AG09319 (cell line): ENCODE measurements at regions not wholly inside any gene's neighbourhood (a gene's known extent, or its start where the extent isn't known, plus 50 kb on each side); places are given as distances from the start of the nearest gene placed in this dataset.
A peak's percentile ranks its signal among the peaks of the same experiment; 100 is the strongest.

ENCODE experiments used
- DNase-seq: peaks from one replicate; pipeline ENCODE4 v3.0.0-alpha.2; 2010; ENCODE audit warnings: low read depth; ENCODE audit errors: extremely low read depth
- CTCF ChIP-seq: IDR thresholded peaks from 2 replicates; pipeline ENCODE4 v1.5.1; 2011; ENCODE audit warnings: low read depth, mild to moderate bottlenecking, inconsistent platforms, low read length, moderate library complexity

- TF ChIP-seq CTCF: no peak
- DNase-seq: no peak
Measured at GRCh38 chr10:78267598-78267997, 233.9 kb downstream of the RPS24 start.

GRCh38 chr10:78269060-78269459, 235.4 kb downstream of the RPS24 start:
- no peak for TF ChIP-seq CTCF
- no peak for DNase-seq

- TF ChIP-seq CTCF: no peak
Measured at GRCh38 chr10:78272329-78272728, 238.7 kb downstream of the RPS24 start.

DNA sequence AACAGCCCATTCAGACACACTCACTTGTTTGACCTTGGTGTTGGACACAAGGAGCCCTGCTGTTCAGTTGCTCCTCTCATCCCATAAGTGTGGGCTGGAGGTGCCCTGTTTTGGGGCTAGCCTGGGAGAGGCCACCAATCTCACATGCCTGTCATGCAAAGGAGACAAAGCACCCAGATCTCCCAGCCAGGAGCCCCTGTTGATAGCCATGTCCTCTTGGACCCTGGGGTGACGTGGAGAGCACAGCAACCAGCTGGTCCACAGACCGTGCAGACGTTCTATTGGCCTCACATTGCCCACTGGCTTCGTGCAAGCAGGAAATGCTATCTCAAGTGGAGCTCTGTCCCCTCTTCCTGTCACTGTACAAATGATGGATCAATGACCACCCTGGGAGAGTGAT, 240.8 kb downstream of the RPS24 start:
- TF ChIP-seq CTCF: no peak
- DNase-seq: no peak

More at GRCh38 chr10:78272329-78272728, 238.7 kb downstream of the RPS24 start:
- no peak for DNase-seq

GRCh38 chr10:78276139-78276538, 242.5 kb downstream of the RPS24 start:
- no peak for TF ChIP-seq CTCF
- DNase-seq: no peak

DNA sequence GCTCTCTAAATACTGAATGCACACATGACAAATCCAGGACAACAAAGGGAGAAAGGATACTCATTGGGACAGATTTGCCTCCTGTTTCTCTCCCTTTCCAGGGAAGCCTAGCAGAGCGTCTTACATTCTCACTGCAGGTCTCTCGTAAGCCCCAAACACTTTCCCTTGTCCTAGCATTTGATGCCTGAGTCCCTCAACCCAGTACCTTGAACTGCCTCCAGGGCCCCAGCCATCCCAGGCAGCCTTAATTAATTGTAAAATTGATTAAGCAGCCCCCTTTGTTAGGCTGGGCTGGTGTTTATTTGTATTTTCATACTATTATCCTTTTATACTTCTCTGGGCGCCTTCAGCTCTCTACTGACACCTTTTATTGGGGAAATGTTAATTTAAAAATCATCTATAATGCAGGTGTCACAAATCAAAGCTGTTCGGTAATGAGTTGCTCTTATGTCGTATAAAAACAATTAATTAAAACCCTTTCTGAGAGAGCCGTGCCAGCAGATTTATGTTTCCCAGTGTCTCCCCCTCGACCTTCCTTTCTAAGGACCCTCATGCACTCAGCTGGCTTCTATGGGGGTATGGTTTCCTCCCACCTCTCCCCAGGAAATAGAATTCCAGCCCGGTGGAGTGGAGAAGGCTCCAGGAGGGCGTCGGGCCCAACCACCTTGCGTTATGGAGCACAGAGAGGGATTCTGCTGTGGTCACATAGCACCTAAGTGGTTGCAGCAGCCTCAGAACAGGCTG, 243.8 kb downstream of the RPS24 start:
- TF ChIP-seq CTCF: no peak
- DNase-seq: no peak

- TF ChIP-seq CTCF: no peak
- peak; percentile 46 for DNase-seq
Measured at GRCh38 chr10:78278058-78278404, 244.4 kb downstream of the RPS24 start.
